DMS 273 treated with DMSO at 0.1 percent for 48 hours (cell line): ENCODE measurements at regions not wholly inside any gene's neighbourhood (a gene's known extent, or its start where the extent isn't known, plus 50 kb on each side); places are given as distances from the start of the nearest gene placed in this dataset.
"Not testable (repeated sequence)": the region's sequence is repeated elsewhere in the genome, so short reads cannot be mapped to it uniquely, and the experiment has no call there.

Experiments
- DNase-seq: peaks from one replicate; lab custom pipeline; 2025; lab: John Stamatoyannopoulos, UW

DNA sequence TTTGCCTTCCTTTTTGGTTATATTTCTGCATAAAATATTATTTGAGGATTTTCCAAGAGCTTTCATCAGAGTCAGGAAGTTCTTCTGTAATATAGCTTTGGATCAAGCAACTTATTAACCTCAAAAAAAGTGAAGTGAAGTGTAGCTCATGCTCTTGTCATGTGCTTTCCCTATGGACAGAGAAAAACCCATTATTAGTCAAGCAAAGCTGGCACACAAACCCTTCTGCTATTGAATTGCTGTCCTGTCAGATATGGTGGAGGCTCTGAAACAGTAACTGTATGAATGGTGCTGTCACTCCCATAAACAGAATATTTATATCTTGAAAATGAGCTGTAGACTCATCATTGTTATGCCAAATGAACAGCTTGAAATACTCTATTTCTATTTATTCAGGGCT is 1533.3 kb downstream of the RPIA start:
- not testable (repeated sequence) for DNase-seq

GRCh38 chr2:90226465-90227072 is 1535.1 kb downstream of the RPIA start:
- not testable (repeated sequence) for DNase-seq

- not testable (repeated sequence) for DNase-seq
These were observed 1539.7 kb downstream of the RPIA start for GRCh38 chr2:90231199-90231598.

DNA sequence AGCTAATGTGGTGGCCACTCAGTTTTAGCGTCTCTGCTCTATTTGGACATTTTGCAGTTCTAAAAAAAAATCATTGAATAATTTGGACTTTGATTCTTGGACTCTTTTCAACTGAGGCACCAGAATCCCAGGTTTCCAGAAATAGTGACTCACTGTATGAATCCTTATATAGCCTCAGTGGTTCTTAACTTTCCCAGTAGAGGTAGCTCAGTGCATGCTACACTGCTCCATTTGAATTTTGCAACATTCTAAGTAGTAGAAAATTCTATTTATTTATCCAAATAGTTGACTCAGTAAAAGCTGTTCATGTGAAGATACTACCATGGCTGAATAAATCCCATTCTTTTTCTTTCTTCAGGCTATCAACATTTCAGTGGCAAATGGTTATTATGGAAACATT is 1544.0 kb downstream of the RPIA start:
- DNase-seq: not testable (repeated sequence)

DNA sequence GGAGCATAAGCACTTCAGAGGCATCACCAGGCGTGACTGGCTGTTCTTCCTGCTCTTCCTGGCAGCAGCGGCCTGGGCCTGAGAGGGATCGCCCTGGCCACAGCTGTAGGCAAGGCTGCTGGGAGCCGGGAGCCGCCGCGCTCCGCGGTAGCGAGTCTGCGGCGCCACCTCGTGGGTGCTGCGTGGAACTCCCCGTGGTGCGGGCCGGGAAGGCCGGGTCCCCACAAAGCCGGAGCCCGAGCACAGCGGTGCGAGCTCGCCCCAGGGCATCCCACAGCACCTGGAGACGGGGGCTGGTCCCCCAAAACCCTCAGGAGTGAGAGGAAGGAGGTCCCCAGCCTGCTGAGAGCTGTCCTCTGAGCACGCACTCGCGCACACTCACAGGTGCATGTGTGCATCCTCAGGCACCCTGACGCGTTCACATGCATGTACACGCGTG is 1546.5 kb downstream of the RPIA start:
- DNase-seq: not testable (repeated sequence)

DNA sequence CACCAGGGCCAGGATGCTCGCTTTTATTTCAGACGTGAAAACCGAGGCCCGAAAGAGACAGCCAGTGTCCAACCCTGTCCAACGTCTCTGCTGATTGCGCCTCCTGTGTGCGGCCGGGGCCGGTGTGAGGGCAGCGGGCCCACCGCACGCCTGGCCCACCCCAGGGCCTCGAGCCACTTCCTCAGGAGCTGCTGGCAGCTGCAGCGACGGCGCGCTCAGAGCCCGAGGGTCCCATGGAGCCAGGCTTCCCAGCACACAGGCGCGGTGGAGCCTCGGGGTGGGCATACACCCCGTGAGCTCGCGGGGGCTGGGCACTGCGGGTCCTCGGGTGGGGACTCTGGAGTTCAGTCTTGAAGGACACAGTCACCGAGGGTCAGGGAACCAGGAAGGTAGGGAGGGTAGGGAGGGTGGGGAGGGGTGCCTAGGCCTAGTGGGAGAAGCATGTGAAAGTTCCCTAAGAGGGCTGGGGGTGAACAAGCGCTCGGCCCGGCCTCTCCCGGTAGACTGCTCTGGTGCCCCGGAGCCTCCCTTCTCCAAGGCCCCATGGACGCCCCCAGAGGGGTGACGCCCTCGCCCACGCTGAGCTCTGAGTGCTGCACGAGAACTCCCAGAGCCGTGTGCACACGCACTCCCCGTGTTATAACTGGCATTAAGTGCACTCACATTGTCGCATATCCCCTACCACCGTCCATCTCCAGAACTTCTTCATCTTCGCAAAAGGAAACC is 1547.2 kb downstream of the RPIA start:
- not testable (repeated sequence) for DNase-seq

GRCh38 chr2:90239769-90240168 is 1548.3 kb downstream of the RPIA start:
- not testable (repeated sequence) for DNase-seq

GRCh38 chr2:90244902-90245765 is 1553.7 kb downstream of the RPIA start:
- not testable (repeated sequence) for DNase-seq

- not testable (repeated sequence) for DNase-seq
These were observed 1556.9 kb downstream of the RPIA start for GRCh38 chr2:90248400-90248799.

DNA sequence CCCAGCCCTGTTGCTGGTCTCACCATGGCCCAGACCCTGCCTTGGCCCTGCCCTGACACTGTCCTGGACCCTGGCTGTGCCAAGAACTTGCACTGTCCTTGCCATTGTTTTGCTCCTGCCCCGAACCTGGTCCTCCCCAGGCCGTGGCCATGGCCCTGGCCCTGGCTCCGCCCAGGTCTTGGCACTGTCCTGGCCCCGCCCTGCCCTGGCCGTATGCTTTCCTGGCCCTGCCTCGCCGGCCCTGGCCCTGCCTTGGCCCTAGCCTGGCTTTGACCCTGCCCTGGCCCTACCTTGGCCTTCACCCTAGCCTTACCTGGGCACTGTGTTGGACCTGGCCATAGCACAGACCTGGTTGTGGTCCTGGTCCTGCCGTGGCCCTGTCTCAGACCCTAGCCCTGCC is 1558.9 kb downstream of the RPIA start:
- DNase-seq: not testable (repeated sequence)

DNA sequence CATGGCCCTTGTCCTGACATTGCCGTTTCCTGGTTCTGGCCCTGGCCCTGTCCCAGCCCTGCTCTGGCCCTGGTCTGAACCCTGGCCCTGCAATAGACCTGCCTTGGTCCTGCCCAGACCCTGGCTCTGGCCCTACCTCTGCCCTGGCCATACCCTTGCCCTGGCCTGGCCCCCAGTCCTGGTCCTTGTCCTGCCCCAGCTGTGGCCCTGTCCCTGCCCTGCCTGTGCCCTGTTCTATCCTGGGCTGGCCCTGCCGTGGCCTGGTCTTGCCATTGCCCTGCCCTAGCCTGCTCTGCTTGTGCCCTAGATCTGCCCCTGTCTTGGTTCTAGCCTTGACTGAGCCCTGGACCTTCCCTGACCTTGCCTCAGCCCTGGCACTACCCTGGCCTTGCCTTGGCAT is 1560.1 kb downstream of the RPIA start:
- DNase-seq: not testable (repeated sequence)

- DNase-seq: not testable (repeated sequence)
These were observed 1561.8 kb downstream of the RPIA start for GRCh38 chr2:90253306-90253705.

GRCh38 chr2:90266888-90267287 is 1575.4 kb downstream of the RPIA start:
- not testable (repeated sequence) for DNase-seq

GRCh38 chr2:90287751-90288150 is 1596.3 kb downstream of the RPIA start:
- DNase-seq: not testable (repeated sequence)

GRCh38 chr2:90288396-90288795 is 1596.9 kb downstream of the RPIA start:
- not testable (repeated sequence) for DNase-seq

- not testable (repeated sequence) for DNase-seq
These were observed 1598.0 kb downstream of the RPIA start for GRCh38 chr2:90289291-90289980.

DNA sequence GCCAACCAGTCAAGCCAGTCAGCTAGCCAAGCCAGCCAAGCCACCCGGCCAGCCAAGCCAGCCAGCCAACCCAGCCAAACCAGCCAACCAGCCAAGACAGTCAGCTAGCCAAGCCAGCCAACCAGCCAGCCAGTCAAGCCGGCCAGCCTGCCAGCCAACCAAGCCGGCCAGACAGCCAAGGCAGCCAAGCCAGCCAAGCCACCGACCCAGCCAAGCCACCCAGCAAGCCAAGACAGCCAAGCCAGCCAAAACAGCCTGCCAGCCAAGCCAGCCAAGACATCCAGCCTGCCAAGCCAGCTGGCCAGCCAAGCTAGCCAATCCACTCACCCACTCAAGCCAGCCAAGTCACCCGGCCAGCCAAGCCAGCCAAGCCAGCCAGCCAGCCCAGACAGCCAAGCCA is 1599.2 kb downstream of the RPIA start:
- not testable (repeated sequence) for DNase-seq

DNA sequence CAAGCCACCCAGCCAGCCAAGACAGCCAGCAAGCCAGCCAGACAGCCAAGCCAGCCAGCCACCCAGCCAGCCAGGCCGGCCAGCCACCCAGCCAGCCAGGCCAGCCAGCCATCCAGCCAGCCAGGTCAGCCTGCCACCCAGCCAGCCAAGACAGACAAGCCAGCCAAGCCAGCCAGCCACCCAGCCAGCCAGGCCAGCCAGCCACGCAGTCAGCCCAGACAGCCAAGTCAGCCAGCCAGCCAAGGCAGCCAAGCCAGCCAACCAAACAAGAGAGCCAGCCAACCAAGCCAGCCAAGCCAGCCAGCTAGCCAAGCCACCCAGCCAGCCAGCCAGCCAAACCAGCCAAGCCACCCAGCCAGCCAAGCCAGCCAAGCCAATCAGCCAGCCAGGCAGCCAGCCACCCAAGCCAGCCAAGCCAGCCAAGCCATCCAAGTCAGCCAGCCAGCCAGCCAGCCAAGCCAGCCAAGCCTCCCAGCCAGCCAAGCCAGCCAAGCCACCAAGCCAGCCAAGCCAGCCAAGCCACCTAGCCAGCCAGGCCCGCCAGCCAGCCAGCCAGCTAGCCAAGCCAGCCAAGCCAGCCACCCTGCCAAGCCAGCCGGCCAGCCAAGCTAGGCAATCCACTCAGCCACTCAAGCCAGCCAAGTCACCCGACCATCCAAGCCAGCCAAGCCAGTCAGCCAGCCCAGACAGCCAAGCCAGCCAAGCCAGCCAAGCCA is 1599.9 kb downstream of the RPIA start:
- not testable (repeated sequence) for DNase-seq

DNA sequence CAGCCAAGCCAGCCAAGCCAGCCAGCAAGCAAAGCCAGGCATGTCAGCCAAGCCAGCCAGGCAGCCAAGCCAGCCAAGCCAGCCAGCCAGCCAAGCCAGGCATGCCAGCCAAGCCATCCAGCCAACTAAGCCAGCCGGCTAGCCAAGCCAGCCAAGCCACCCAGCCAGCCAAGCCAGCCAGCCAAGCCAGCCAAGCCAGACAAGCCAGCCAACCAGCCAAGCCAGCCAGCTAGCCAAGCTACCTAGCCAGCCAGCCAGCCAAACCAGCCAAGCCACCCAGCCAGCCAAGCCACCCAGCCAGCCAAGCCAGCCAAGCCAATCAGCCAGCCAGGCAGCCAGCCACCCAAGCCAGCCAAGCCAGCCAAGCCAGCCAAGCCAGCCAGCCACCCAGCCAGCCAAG is 1600.5 kb downstream of the RPIA start:
- DNase-seq: not testable (repeated sequence)

- not testable (repeated sequence) for DNase-seq
These were observed 1601.0 kb downstream of the RPIA start for GRCh38 chr2:90292451-90292850.

- not testable (repeated sequence) for DNase-seq
These were observed 1601.8 kb downstream of the RPIA start for GRCh38 chr2:90293224-90293623.
